ENCODE measurements at regions not wholly inside any gene's neighbourhood (a gene's known extent, or its start where the extent isn't known, plus 50 kb on each side); places are given as distances from the start of the nearest gene placed in this dataset.

GRCh38 chr15:60116456-60117089 lies 112.5 kb downstream of the FOXB1 start:
- no peak for DNase-seq
- TF ChIP-seq POLR2A (IDR thresholded peaks at IDR 0.05; ENCODE audit: low read length) (no peak), GATA1 (IDR thresholded peaks at IDR 0.05; ENCODE audit: low read depth, low read length) (no peak)

GRCh38 chr15:60118146-60118545 lies 114.0 kb downstream of the FOXB1 start:
- no peak for TF ChIP-seq POLR2A (IDR thresholded peaks at IDR 0.05; ENCODE audit: low read length)
- TF ChIP-seq GATA1 (IDR thresholded peaks at IDR 0.05; ENCODE audit: low read depth, low read length): no peak
- DNase-seq: no peak

GRCh38 chr15:60118626-60119025 lies 114.5 kb downstream of the FOXB1 start:
- TF ChIP-seq GATA1 (IDR thresholded peaks at IDR 0.05; ENCODE audit: low read depth, low read length) (no peak), POLR2A (IDR thresholded peaks at IDR 0.05; ENCODE audit: low read length) (no peak)
- DNase-seq: no peak

- DNase-seq: no peak
- no peak for TF ChIP-seq GATA1 (IDR thresholded peaks at IDR 0.05; ENCODE audit: low read depth, low read length)
- no peak for TF ChIP-seq POLR2A (IDR thresholded peaks at IDR 0.05; ENCODE audit: low read length)
Observed at GRCh38 chr15:60119101-60119500, 115.0 kb downstream of the FOXB1 start.

- TF ChIP-seq GATA1 (IDR thresholded peaks at IDR 0.05; ENCODE audit: low read depth, low read length): no peak
- no peak for TF ChIP-seq POLR2A (IDR thresholded peaks at IDR 0.05; ENCODE audit: low read length)
- DNase-seq: no peak
Observed at GRCh38 chr15:60120100-60120499, 116.0 kb downstream of the FOXB1 start.

GRCh38 chr15:60121845-60122244 lies 117.7 kb downstream of the FOXB1 start:
- TF ChIP-seq POLR2A (IDR thresholded peaks at IDR 0.05; ENCODE audit: low read length): no peak
- no peak for TF ChIP-seq GATA1 (IDR thresholded peaks at IDR 0.05; ENCODE audit: low read depth, low read length)
- DNase-seq: no peak

- DNase-seq: no peak
- no peak for TF ChIP-seq GATA1 (IDR thresholded peaks at IDR 0.05; ENCODE audit: low read depth, low read length)
- TF ChIP-seq POLR2A (IDR thresholded peaks at IDR 0.05; ENCODE audit: low read length): no peak
Observed at GRCh38 chr15:60122691-60123090, 118.6 kb downstream of the FOXB1 start.

- no peak for TF ChIP-seq POLR2A (IDR thresholded peaks at IDR 0.05; ENCODE audit: low read length)
- TF ChIP-seq GATA1 (IDR thresholded peaks at IDR 0.05; ENCODE audit: low read depth, low read length): no peak
- DNase-seq: no peak
Observed at GRCh38 chr15:60124460-60125070, 120.5 kb downstream of the FOXB1 start.

GRCh38 chr15:60125334-60125733 lies 121.2 kb downstream of the FOXB1 start:
- DNase-seq: no peak
- TF ChIP-seq GATA1 (IDR thresholded peaks at IDR 0.05; ENCODE audit: low read depth, low read length): no peak
- no peak for TF ChIP-seq POLR2A (IDR thresholded peaks at IDR 0.05; ENCODE audit: low read length)

- TF ChIP-seq GATA1 (IDR thresholded peaks at IDR 0.05; ENCODE audit: low read depth, low read length): no peak
- TF ChIP-seq POLR2A (IDR thresholded peaks at IDR 0.05; ENCODE audit: low read length): no peak
- no peak for DNase-seq
Observed at GRCh38 chr15:60126200-60126599, 122.1 kb downstream of the FOXB1 start.

- no peak for TF ChIP-seq POLR2A (IDR thresholded peaks at IDR 0.05; ENCODE audit: low read length)
- TF ChIP-seq GATA1 (IDR thresholded peaks at IDR 0.05; ENCODE audit: low read depth, low read length): no peak
- no peak for DNase-seq
Observed at GRCh38 chr15:60126661-60127060, 122.5 kb downstream of the FOXB1 start.

GRCh38 chr15:60128000-60128376 lies 123.9 kb downstream of the FOXB1 start:
- TF ChIP-seq POLR2A (IDR thresholded peaks at IDR 0.05; ENCODE audit: low read length) (no peak), GATA1 (IDR thresholded peaks at IDR 0.05; ENCODE audit: low read depth, low read length) (no peak)
- no peak for DNase-seq

GRCh38 chr15:60128710-60129109 lies 124.6 kb downstream of the FOXB1 start:
- DNase-seq: no peak
- TF ChIP-seq POLR2A (IDR thresholded peaks at IDR 0.05; ENCODE audit: low read length): no peak
- TF ChIP-seq GATA1 (IDR thresholded peaks at IDR 0.05; ENCODE audit: low read depth, low read length): no peak

GRCh38 chr15:60130398-60130797 lies 126.3 kb downstream of the FOXB1 start:
- TF ChIP-seq GATA1 (IDR thresholded peaks at IDR 0.05; ENCODE audit: low read depth, low read length) (no peak), POLR2A (IDR thresholded peaks at IDR 0.05; ENCODE audit: low read length) (no peak)
- DNase-seq: no peak

- TF ChIP-seq GATA1 (IDR thresholded peaks at IDR 0.05; ENCODE audit: low read depth, low read length) (no peak), POLR2A (IDR thresholded peaks at IDR 0.05; ENCODE audit: low read length) (no peak)
Observed at GRCh38 chr15:60130821-60131220, 126.7 kb downstream of the FOXB1 start.

More at GRCh38 chr15:60130821-60131220, 126.7 kb downstream of the FOXB1 start:
- DNase-seq: no peak

All from erythroblast (primary cell).